ENCODE measurements at regions not wholly inside any gene's neighbourhood (a gene's known extent, or its start where the extent isn't known, plus 50 kb on each side); places are given as distances from the start of the nearest gene placed in this dataset.
A peak's percentile ranks its signal among the peaks of the same experiment; 100 is the strongest.

DNA sequence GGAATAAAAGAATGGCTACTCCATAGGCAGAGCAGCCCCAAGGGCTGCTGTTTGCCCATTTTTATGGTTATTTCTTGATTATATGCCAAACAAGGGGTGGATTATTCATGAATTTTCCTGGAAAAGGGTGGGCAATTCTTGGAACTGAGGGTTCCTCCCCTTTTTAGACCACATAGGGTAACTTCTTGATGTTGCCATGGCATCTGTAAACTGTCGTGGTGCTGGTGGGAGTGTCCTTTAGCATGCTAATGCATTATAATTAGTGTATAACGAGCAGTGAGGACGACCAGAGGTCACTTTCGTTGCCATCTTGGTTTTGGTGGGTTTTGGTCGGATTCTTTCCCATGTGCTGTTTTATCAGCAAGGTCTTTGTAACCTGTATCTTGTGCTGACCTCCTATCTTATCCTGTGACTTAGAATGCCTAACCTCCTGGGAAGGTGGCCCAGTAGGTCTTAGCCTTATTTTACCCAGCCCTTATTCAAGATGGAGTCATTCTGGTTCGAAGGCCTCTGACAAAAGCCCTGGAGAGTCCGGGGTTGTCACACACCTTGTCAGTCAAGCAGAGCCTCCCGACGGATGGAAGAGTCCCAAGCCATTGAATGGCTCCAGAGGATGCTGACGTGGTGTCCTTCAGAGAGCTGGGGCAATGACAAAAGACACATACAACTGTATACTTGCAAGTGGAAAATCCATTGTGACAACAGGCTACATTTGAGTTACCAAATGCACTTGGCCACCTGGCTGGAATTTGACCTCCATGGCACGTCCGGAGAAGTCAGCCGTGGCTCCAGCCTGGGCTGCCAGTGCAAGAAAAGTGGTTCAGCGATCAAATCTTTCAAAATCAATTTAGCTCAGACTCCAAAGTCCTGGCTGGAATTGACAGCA is 67.1 kb upstream of the CLINT1 start:
- Histone ChIP-seq H3K36me3 (ENCODE audit: low read depth) (no peaks in the 10 kb centered on the region), H3K4me1 (ENCODE audit: insufficient read depth) (no peaks in the 10 kb centered on the region), H3F3A (ENCODE audit: insufficient read depth) (no peaks in the 10 kb centered on the region), H3K4me2 (ENCODE audit: unreplicated experiment) (no peak overlapping the region), H3K9ac (no peak overlapping the region), H3K27ac (no peak overlapping the region), H3K9me3 (ENCODE audit: low read depth) (no peaks in the 10 kb centered on the region), H3K9me2 (ENCODE audit: insufficient read depth) (no peaks in the 10 kb centered on the region), H3K4me3 (no peak overlapping the region), H3K79me2 (ENCODE audit: insufficient read depth) (no peaks in the 10 kb centered on the region), H4K20me1 (ENCODE audit: insufficient read depth) (no peaks in the 10 kb centered on the region), H2AFZ (no peak overlapping the region), H3K27me3 (replicated peaks; ENCODE audit: insufficient read depth) (no peaks in the 10 kb centered on the region)
- WGBS, 2 experiments (ENCODE audit: low coverage in 1 of 2, low lambda C conversion rate in 2 of 2, missing lambda C conversion rate in 2 of 2): 89% methylated on average over 14 of the region's 14 CpGs
- no peak for DNase-seq
- TF ChIP-seq EZH2 (IDR thresholded peaks at IDR 0.05; ENCODE audit: insufficient read depth, poor library complexity, severe bottlenecking) (no peak), EZH2phosphoT487 (IDR thresholded peaks at IDR 0.05; ENCODE audit: insufficient read depth, low read depth) (no peak)
- in situ Hi-C loops (cut with MboI): no loop called here

GRCh38 chr5:157924931-157925729 is 66.2 kb upstream of the CLINT1 start:
- no peaks in the 10 kb centered on the region for H3K9me3 ChIP-seq (ENCODE audit: low read depth)
- H3K4me2 ChIP-seq (ENCODE audit: unreplicated experiment): no peak overlapping the region
- H3K9ac ChIP-seq: no peak overlapping the region
- TF ChIP-seq EZH2 (IDR thresholded peaks at IDR 0.05; ENCODE audit: insufficient read depth, poor library complexity, severe bottlenecking) (no peak), EZH2phosphoT487 (IDR thresholded peaks at IDR 0.05; ENCODE audit: insufficient read depth, low read depth) (no peak)
- in situ Hi-C loops (cut with MboI): no loop called here
- no peaks in the 10 kb centered on the region for H3K79me2 ChIP-seq (ENCODE audit: insufficient read depth)
- 73 to 83% methylated on average over 8 of the region's 8 CpGs for WGBS, 2 experiments (ENCODE audit: low coverage in 1 of 2, low lambda C conversion rate in 2 of 2, missing lambda C conversion rate in 2 of 2)
- no peaks in the 10 kb centered on the region for H3K4me1 ChIP-seq (ENCODE audit: insufficient read depth)
- H3K9me2 ChIP-seq (ENCODE audit: insufficient read depth): no peaks in the 10 kb centered on the region
- H3F3A ChIP-seq (ENCODE audit: insufficient read depth): no peaks in the 10 kb centered on the region
- no peaks in the 10 kb centered on the region for H3K36me3 ChIP-seq (ENCODE audit: low read depth)
- no peaks in the 10 kb centered on the region for H3K27me3 ChIP-seq (replicated peaks; ENCODE audit: insufficient read depth)
- H3K4me3 ChIP-seq: no peak overlapping the region
- H3K27ac ChIP-seq: no peak overlapping the region
- H4K20me1 ChIP-seq (ENCODE audit: insufficient read depth): no peaks in the 10 kb centered on the region
- H2AFZ ChIP-seq: no peak overlapping the region
- DNase-seq: peak; percentile 42

GRCh38 chr5:157924490-157924889 is 65.5 kb upstream of the CLINT1 start:
- no peaks in the 10 kb centered on the region for H4K20me1 ChIP-seq (ENCODE audit: insufficient read depth)
- no peaks in the 10 kb centered on the region for H3K4me1 ChIP-seq (ENCODE audit: insufficient read depth)
- no peak overlapping the region for H3K27ac ChIP-seq
- H3K9me2 ChIP-seq (ENCODE audit: insufficient read depth): no peaks in the 10 kb centered on the region
- H3K4me2 ChIP-seq (ENCODE audit: unreplicated experiment): no peak overlapping the region
- H2AFZ ChIP-seq: no peak overlapping the region
- no peak overlapping the region for H3K9ac ChIP-seq
- no peak for DNase-seq
- no peaks in the 10 kb centered on the region for H3K9me3 ChIP-seq (ENCODE audit: low read depth)
- H3K36me3 ChIP-seq (ENCODE audit: low read depth): no peaks in the 10 kb centered on the region
- H3K4me3 ChIP-seq: no peak overlapping the region
- in situ Hi-C loops (cut with MboI): no loop called here
- 90 to 93% methylated on average over 2 of the region's 2 CpGs for WGBS, 2 experiments (ENCODE audit: low coverage in 1 of 2, low lambda C conversion rate in 2 of 2, missing lambda C conversion rate in 2 of 2)
- no peak for TF ChIP-seq EZH2 (IDR thresholded peaks at IDR 0.05; ENCODE audit: insufficient read depth, poor library complexity, severe bottlenecking)
- TF ChIP-seq EZH2phosphoT487 (IDR thresholded peaks at IDR 0.05; ENCODE audit: insufficient read depth, low read depth): no peak
- no peaks in the 10 kb centered on the region for H3K79me2 ChIP-seq (ENCODE audit: insufficient read depth)
- H3F3A ChIP-seq (ENCODE audit: insufficient read depth): no peaks in the 10 kb centered on the region
- no peaks in the 10 kb centered on the region for H3K27me3 ChIP-seq (replicated peaks; ENCODE audit: insufficient read depth)

GRCh38 chr5:157923765-157924164 is 64.8 kb upstream of the CLINT1 start:
- H3K9ac ChIP-seq: no peak overlapping the region
- H3K4me2 ChIP-seq (ENCODE audit: unreplicated experiment): no peak overlapping the region
- no peaks in the 10 kb centered on the region for H3K27me3 ChIP-seq (replicated peaks; ENCODE audit: insufficient read depth)
- no peaks in the 10 kb centered on the region for H3K9me2 ChIP-seq (ENCODE audit: insufficient read depth)
- no peak for DNase-seq
- in situ Hi-C loops (cut with MboI): no loop called here
- no peaks in the 10 kb centered on the region for H3K79me2 ChIP-seq (ENCODE audit: insufficient read depth)
- H3F3A ChIP-seq (ENCODE audit: insufficient read depth): no peaks in the 10 kb centered on the region
- no peaks in the 10 kb centered on the region for H3K36me3 ChIP-seq (ENCODE audit: low read depth)
- H3K4me3 ChIP-seq: no peak overlapping the region
- H2AFZ ChIP-seq: no peak overlapping the region
- H3K27ac ChIP-seq: no peak overlapping the region
- H4K20me1 ChIP-seq (ENCODE audit: insufficient read depth): no peaks in the 10 kb centered on the region
- WGBS, 2 experiments (ENCODE audit: low coverage in 1 of 2, low lambda C conversion rate in 2 of 2, missing lambda C conversion rate in 2 of 2): 93 to 97% methylated on average over 3 of the region's 3 CpGs
- H3K4me1 ChIP-seq (ENCODE audit: insufficient read depth): no peaks in the 10 kb centered on the region
- H3K9me3 ChIP-seq (ENCODE audit: low read depth): no peaks in the 10 kb centered on the region
- TF ChIP-seq EZH2 (IDR thresholded peaks at IDR 0.05; ENCODE audit: insufficient read depth, poor library complexity, severe bottlenecking) (no peak), EZH2phosphoT487 (IDR thresholded peaks at IDR 0.05; ENCODE audit: insufficient read depth, low read depth) (no peak)

Data from GM23248 (cell line).